ENCODE measurements at regions not wholly inside any gene's neighbourhood (a gene's known extent, or its start where the extent isn't known, plus 50 kb on each side); places are given as distances from the start of the nearest gene placed in this dataset.
"Not testable (repeated sequence)": the region's sequence is repeated elsewhere in the genome, so short reads cannot be mapped to it uniquely, and the experiment has no call there.

DNA sequence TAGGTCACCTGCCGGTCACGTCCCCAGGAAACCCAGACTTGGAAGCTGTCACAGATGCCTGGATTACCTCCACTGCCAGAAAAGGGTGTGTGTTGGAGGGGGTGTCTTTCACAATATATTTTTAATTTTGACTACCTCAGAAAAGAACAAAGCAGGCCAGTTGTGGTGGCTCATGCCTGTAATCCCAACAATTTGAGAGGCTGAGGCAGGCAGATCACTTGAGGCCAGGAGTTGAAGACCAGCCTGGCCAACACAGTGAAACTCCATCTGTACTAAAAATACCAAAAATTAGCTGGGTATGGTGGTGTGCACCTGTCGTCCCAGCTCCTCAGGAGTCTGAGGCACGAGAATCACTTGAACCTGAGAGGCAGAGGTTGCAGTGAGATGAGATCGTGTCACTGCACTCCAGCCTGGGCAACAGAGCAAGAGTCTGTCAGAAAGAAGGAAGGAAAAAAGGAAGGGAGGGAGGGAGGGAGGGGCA is 81.6 kb upstream of the FGF3 start:
- not testable (repeated sequence) for TF ChIP-seq POLR2A (IDR thresholded peaks at IDR 0.05; ENCODE audit: control extremely low read depth in 1 of 2, low read depth in 2 of 2, low read length in 2 of 2); EP300 (IDR thresholded peaks at IDR 0.05; ENCODE audit: borderline replicate concordance in 1 of 2, low read depth in 2 of 2, low read length in 2 of 2); POLR2AphosphoS5 (IDR thresholded peaks at IDR 0.05; ENCODE audit: low read depth, low read length); CBX5 (IDR thresholded peaks at IDR 0.05; ENCODE audit: low read depth, low read length); EGR1 (IDR thresholded peaks at IDR 0.05; ENCODE audit: borderline replicate concordance, low read depth, low read length); MAFK (IDR thresholded peaks at IDR 0.05; ENCODE audit: low read depth, low read length)
- TF ChIP-seq, protein P1, sequence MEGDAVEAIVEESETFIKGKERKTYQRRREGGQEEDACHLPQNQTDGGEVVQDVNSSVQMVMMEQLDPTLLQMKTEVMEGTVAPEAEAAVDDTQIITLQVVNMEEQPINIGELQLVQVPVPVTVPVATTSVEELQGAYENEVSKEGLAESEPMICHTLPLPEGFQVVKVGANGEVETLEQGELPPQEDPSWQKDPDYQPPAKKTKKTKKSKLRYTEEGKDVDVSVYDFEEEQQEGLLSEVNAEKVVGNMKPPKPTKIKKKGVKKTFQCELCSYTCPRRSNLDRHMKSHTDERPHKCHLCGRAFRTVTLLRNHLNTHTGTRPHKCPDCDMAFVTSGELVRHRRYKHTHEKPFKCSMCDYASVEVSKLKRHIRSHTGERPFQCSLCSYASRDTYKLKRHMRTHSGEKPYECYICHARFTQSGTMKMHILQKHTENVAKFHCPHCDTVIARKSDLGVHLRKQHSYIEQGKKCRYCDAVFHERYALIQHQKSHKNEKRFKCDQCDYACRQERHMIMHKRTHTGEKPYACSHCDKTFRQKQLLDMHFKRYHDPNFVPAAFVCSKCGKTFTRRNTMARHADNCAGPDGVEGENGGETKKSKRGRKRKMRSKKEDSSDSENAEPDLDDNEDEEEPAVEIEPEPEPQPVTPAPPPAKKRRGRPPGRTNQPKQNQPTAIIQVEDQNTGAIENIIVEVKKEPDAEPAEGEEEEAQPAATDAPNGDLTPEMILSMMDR (IDR thresholded peaks at IDR 0.05; ENCODE audit: control extremely low read depth in 1 of 3, insufficient read depth in 1 of 3, low read depth in 1 of 3, low read length in 3 of 3), result not testable (repeated sequence)
- TF ChIP-seq, protein P2, sequence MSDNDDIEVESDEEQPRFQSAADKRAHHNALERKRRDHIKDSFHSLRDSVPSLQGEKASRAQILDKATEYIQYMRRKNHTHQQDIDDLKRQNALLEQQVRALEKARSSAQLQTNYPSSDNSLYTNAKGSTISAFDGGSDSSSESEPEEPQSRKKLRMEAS (IDR thresholded peaks at IDR 0.05), result not testable (repeated sequence)
- TF ChIP-seq, protein P3, sequence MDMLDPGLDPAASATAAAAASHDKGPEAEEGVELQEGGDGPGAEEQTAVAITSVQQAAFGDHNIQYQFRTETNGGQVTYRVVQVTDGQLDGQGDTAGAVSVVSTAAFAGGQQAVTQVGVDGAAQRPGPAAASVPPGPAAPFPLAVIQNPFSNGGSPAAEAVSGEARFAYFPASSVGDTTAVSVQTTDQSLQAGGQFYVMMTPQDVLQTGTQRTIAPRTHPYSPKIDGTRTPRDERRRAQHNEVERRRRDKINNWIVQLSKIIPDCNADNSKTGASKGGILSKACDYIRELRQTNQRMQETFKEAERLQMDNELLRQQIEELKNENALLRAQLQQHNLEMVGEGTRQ (IDR thresholded peaks at IDR 0.05; ENCODE audit: low read length), result not testable (repeated sequence)
